Esophagus squamous epithelium (tissue), 4 donors: ENCODE measurements at regions not wholly inside any gene's neighbourhood (a gene's known extent, or its start where the extent isn't known, plus 50 kb on each side); places are given as distances from the start of the nearest gene placed in this dataset.
"Not testable (repeated sequence)": the region's sequence is repeated elsewhere in the genome, so short reads cannot be mapped to it uniquely, and the experiment has no call there.

ENCODE experiments used
- CTCF ChIP-seq, 6 experiments: fragments of 450-650 bp in 4 of 6; fragments of 200-600 bp in 2 of 6; sonication (generic) in 2 of 6; IDR thresholded peaks; one replicate each; pipeline ENCODE4 v1.5.1; 2016 to 2019; ENCODE audit warnings: antibody characterized with exemption in 6 of 6, mild to moderate bottlenecking in 4 of 6, moderate library complexity in 4 of 6
- POLR2A ChIP-seq, 4 donors: fragments of 450-650 bp; IDR thresholded peaks; one replicate each; pipeline ENCODE4 v1.6.1; 2017; ENCODE audit warnings: antibody characterized with exemption in 4 of 4, mild to moderate bottlenecking in 4 of 4, moderate library complexity in 3 of 4

DNA sequence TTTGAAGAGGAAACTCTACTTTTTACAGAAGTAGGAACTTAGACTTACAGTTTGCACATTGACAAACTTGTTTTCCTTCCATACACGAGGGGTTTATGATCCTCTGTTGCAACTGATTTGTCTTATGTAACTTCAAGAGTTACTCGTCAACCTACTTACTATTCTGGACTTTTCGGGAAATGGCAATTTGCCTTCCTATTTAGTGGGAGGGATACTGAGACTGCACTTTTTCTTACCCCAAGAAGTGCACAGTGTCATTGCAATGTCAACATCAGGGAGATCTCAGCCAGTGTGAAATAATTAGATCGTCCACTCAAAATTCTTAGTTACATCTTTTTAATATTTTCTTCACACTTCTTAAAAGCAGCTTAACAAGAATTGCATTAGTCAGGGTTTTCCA is 153.9 kb upstream of the FAM20C start:
- not testable (repeated sequence) for TF ChIP-seq CTCF, POLR2A (IDR thresholded peaks at IDR 0.05)
